H9 (cell line): ENCODE measurements at regions not wholly inside any gene's neighbourhood (a gene's known extent, or its start where the extent isn't known, plus 50 kb on each side); places are given as distances from the start of the nearest gene placed in this dataset.

Experiments used
- DNase-seq: peaks from one replicate; pipeline ENCODE4 v3.0.0-alpha.2; 2017
- H2AFZ ChIP-seq: one replicate; pipeline ENCODE4 v1.6.1; 2013; ENCODE audit warnings: mild to moderate bottlenecking, low read length, control low read depth, moderate library complexity
- H2AK5ac ChIP-seq: 2 replicates; pipeline ENCODE4 v1.6.1; 2013; ENCODE audit warnings: low read length, control low read depth, mixed read lengths; ENCODE audit not compliant: insufficient read length
- H2BK120ac ChIP-seq: one replicate; pipeline ENCODE4 v1.6.1; 2013; ENCODE audit warnings: low read depth, mild to moderate bottlenecking, low read length, control low read depth, inconsistent platforms; ENCODE audit not compliant: poor library complexity, severe bottlenecking
- H2BK12ac ChIP-seq: 2 replicates; pipeline ENCODE4 v1.6.1; 2013; ENCODE audit warnings: low read length, control low read depth, mixed read lengths, low read depth; ENCODE audit not compliant: insufficient read length
- H2BK15ac ChIP-seq: 2 replicates; pipeline ENCODE4 v1.6.1; 2013; ENCODE audit warnings: low read depth, low read length, control low read depth
- H2BK20ac ChIP-seq: one replicate; pipeline ENCODE4 v1.6.1; 2013; ENCODE audit warnings: low read depth, mild to moderate bottlenecking, low read length, control low read depth, inconsistent platforms; ENCODE audit not compliant: poor library complexity, severe bottlenecking
- H2BK5ac ChIP-seq: 2 replicates; pipeline ENCODE4 v1.6.1; 2013; ENCODE audit warnings: low read length, control low read depth, mixed read lengths; ENCODE audit not compliant: insufficient read length
- H3K14ac ChIP-seq: 2 replicates; pipeline ENCODE4 v1.6.1; 2013; ENCODE audit warnings: low read length, control low read depth; ENCODE audit not compliant: insufficient read depth
- H3K18ac ChIP-seq: 2 replicates; pipeline ENCODE4 v1.6.1; 2013; ENCODE audit warnings: low read depth, mild to moderate bottlenecking, mixed read lengths, low read length, control low read depth; ENCODE audit not compliant: insufficient read length
- H3K23ac ChIP-seq: 2 replicates; pipeline ENCODE4 v1.6.1; 2013; ENCODE audit warnings: low read length, control low read depth, mixed read lengths, low read depth; ENCODE audit not compliant: insufficient read length
- H3K23me2 ChIP-seq: 2 replicates; pipeline ENCODE4 v1.6.1; 2013; ENCODE audit warnings: low read depth, mild to moderate bottlenecking, mixed read lengths, low read length, control low read depth; ENCODE audit not compliant: insufficient read length, poor library complexity, severe bottlenecking
- H3K27ac ChIP-seq: 2 replicates; pipeline ENCODE4 v1.5.1; 2013; ENCODE audit warnings: low read length, control low read depth, mixed read lengths, low read depth; ENCODE audit not compliant: insufficient read length
- H3K27me3 ChIP-seq: 2 replicates; pipeline ENCODE4 v1.6.1; 2013; ENCODE audit warnings: low read length, control low read depth, inconsistent platforms; ENCODE audit not compliant: insufficient read depth
- H3K4ac ChIP-seq: 2 replicates; pipeline ENCODE4 v1.6.1; 2013; ENCODE audit warnings: low read depth, mild to moderate bottlenecking, control low read depth, inconsistent platforms, low read length, moderate library complexity
- H3K4me1 ChIP-seq: 2 replicates; pipeline ENCODE4 v1.6.1; 2013; ENCODE audit warnings: low read length, control low read depth, inconsistent platforms; ENCODE audit not compliant: insufficient read depth
- H3K4me2 ChIP-seq: 2 replicates; pipeline ENCODE4 v1.6.1; 2013; ENCODE audit warnings: low read length, control low read depth, mixed read lengths; ENCODE audit not compliant: insufficient read length, insufficient read depth
- H3K56ac ChIP-seq: 2 replicates; pipeline ENCODE4 v1.6.1; 2013; ENCODE audit warnings: low read depth, mild to moderate bottlenecking, mixed read lengths, low read length, control low read depth; ENCODE audit not compliant: insufficient read length
- H3K79me1 ChIP-seq: 2 replicates; pipeline ENCODE4 v1.6.1; 2013; ENCODE audit warnings: low read depth, mild to moderate bottlenecking, moderate library complexity, low read length, control low read depth, inconsistent platforms; ENCODE audit not compliant: insufficient read depth, poor library complexity, severe bottlenecking
- H3K79me2 ChIP-seq: 2 replicates; pipeline ENCODE4 v1.6.1; 2013; ENCODE audit warnings: low read length, control low read depth, inconsistent platforms; ENCODE audit not compliant: insufficient read depth
- H3K9ac ChIP-seq: 2 replicates; pipeline ENCODE4 v1.6.1; 2013; ENCODE audit warnings: low read length, control low read depth, mixed read lengths; ENCODE audit not compliant: insufficient read length; ENCODE audit errors: extremely low read depth
- H3K9me3 ChIP-seq: one replicate; pipeline ENCODE4 v1.6.1; 2013; ENCODE audit warnings: low read depth, low read length, inconsistent platforms; ENCODE audit not compliant: control insufficient read depth
- H3T11ph ChIP-seq: one replicate; pipeline ENCODE4 v1.6.1; 2013; ENCODE audit warnings: mild to moderate bottlenecking, low read length, control low read depth, inconsistent platforms
- H4K20me1 ChIP-seq: one replicate; pipeline ENCODE4 v1.6.1; 2013; ENCODE audit not compliant: control insufficient read depth, insufficient read length, insufficient read depth
- H4K5ac ChIP-seq: 2 replicates; pipeline ENCODE4 v1.6.1; 2013; ENCODE audit warnings: low read depth, mild to moderate bottlenecking, mixed read lengths, low read length, control low read depth; ENCODE audit not compliant: insufficient read length
- H4K8ac ChIP-seq: replicated peaks from 2 replicates; pipeline ENCODE4 v1.6.1; 2013; ENCODE audit warnings: low read length, control low read depth, mixed read lengths, low read depth; ENCODE audit not compliant: insufficient read length
- H4K91ac ChIP-seq: 2 replicates; pipeline ENCODE4 v1.6.1; 2013; ENCODE audit warnings: low read depth, mild to moderate bottlenecking, moderate library complexity, mixed read lengths, low read length, control low read depth; ENCODE audit not compliant: insufficient read length
- H3K27ac Mint-ChIP-seq, 3 experiments: 2 replicates in 2 of 3; 3 replicates in 1 of 3; pipeline ENCODE4 v1.8.0; 2020 to 2021; ENCODE audit warnings: mixed read lengths in 3 of 3, mild to moderate bottlenecking in 1 of 3, moderate library complexity in 1 of 3
- H3K27me3 Mint-ChIP-seq: 2 replicates; pipeline ENCODE4 v1.8.0; 2021; ENCODE audit warnings: low read depth, mild to moderate bottlenecking, moderate library complexity, mixed read lengths
- H3K36me3 Mint-ChIP-seq, 3 experiments: 2 replicates in 2 of 3; 3 replicates in 1 of 3; pipeline ENCODE4 v1.8.0; 2020 to 2021; ENCODE audit warnings: low read depth in 3 of 3, mixed read lengths in 3 of 3; ENCODE audit not compliant: insufficient read depth in 1 of 3
- H3K4me1 Mint-ChIP-seq, 2 experiments: 2 replicates each; pipeline ENCODE4 v1.8.0; 2020; ENCODE audit warnings: mixed read lengths in 2 of 2
- H3K4me3 Mint-ChIP-seq, 2 experiments: 2 replicates in 1 of 2; 3 replicates in 1 of 2; pipeline ENCODE4 v1.8.0; 2020 to 2021; ENCODE audit warnings: mild to moderate bottlenecking in 2 of 2, mixed read lengths in 2 of 2, moderate library complexity in 1 of 2
- H3K9me3 Mint-ChIP-seq, 2 experiments: 2 replicates in 1 of 2; 3 replicates in 1 of 2; pipeline ENCODE4 v1.8.0; 2020; ENCODE audit warnings: mild to moderate bottlenecking in 2 of 2, mixed read lengths in 2 of 2, moderate library complexity in 1 of 2
- TF ChIP-seq, protein P1 (sequence below): fragments of 200-600 bp; sonication (generic); conservative IDR thresholded peaks from 3 replicates; pipeline ENCODE4 v1.8.0; 2021; ENCODE audit warnings: antibody characterized with exemption, mild to moderate bottlenecking

DNA sequence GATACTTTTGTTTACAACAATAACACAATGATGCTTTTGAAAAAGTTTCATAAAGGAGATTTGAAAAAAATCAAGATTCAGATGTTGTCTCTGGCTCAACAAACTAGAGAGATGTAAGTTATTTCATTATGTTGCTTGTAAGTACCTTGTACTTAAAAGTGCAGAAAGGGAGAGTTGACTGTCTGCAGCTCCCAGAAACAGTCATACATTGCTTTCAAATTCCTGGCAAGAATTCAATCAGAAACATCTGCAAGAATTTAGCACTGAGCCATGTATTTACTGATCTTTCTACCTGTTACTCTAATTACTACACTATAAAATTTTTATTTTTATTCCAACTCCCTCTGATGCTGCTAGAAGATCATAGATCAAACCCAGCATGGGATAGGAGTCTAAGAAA lies 1261.3 kb upstream of the SPRY2 start:
- Histone ChIP-seq H3K23me2 (no peaks in the 10 kb centered on the region), H2AK5ac (no peak overlapping the region), H3K4me1 (no peaks in the 10 kb centered on the region), H2BK15ac (no peak overlapping the region), H4K8ac (no peak overlapping the region), H4K20me1 (no peaks in the 10 kb centered on the region), H3K18ac (no peak overlapping the region), H3K79me2 (no peaks in the 10 kb centered on the region), H3K9me3 (no peaks in the 10 kb centered on the region), H3K23ac (no peak overlapping the region), H3T11ph (no peak overlapping the region), H3K9ac (no peak overlapping the region), H4K91ac (no peak overlapping the region), H3K14ac (no peak overlapping the region), H2BK120ac (no peak overlapping the region), H4K5ac (no peak overlapping the region), H2AFZ (no peak overlapping the region), H3K4me2 (no peak overlapping the region), H2BK5ac (no peak overlapping the region), H3K79me1 (no peaks in the 10 kb centered on the region), H3K27me3 (no peaks in the 10 kb centered on the region), H2BK20ac (no peak overlapping the region), H3K4ac (no peak overlapping the region), H2BK12ac (no peak overlapping the region), H3K56ac (no peak overlapping the region), H3K27ac (no peak overlapping the region)
- Mint-ChIP-seq H3K9me3 (no peaks in the 10 kb centered on the region), H3K4me1 (no peaks in the 10 kb centered on the region; a peak in 2 of 4 replicates), H3K27me3 (no peaks in the 10 kb centered on the region), H3K36me3 (no peaks in the 10 kb centered on the region; a peak in 1 of 7 replicates), H3K27ac (no peak overlapping the region), H3K4me3 (no peak overlapping the region)
- TF ChIP-seq, protein P1, sequence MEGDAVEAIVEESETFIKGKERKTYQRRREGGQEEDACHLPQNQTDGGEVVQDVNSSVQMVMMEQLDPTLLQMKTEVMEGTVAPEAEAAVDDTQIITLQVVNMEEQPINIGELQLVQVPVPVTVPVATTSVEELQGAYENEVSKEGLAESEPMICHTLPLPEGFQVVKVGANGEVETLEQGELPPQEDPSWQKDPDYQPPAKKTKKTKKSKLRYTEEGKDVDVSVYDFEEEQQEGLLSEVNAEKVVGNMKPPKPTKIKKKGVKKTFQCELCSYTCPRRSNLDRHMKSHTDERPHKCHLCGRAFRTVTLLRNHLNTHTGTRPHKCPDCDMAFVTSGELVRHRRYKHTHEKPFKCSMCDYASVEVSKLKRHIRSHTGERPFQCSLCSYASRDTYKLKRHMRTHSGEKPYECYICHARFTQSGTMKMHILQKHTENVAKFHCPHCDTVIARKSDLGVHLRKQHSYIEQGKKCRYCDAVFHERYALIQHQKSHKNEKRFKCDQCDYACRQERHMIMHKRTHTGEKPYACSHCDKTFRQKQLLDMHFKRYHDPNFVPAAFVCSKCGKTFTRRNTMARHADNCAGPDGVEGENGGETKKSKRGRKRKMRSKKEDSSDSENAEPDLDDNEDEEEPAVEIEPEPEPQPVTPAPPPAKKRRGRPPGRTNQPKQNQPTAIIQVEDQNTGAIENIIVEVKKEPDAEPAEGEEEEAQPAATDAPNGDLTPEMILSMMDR, result no peak
- DNase-seq, result no peak
